Left renal cortex interstitium (tissue), 4 donors: ENCODE measurements at regions not wholly inside any gene's neighbourhood (a gene's known extent, or its start where the extent isn't known, plus 50 kb on each side); places are given as distances from the start of the nearest gene placed in this dataset.
"Not testable (repeated sequence)": the region's sequence is repeated elsewhere in the genome, so short reads cannot be mapped to it uniquely, and the experiment has no call there.

Experiments
- DNase-seq, 4 donors: peaks; one replicate each; pipeline ENCODE4 v3.0.0-alpha.2; 2013; ENCODE audit warnings: low read depth in 4 of 4, low spot score in 2 of 4, missing footprints in 1 of 4

DNA sequence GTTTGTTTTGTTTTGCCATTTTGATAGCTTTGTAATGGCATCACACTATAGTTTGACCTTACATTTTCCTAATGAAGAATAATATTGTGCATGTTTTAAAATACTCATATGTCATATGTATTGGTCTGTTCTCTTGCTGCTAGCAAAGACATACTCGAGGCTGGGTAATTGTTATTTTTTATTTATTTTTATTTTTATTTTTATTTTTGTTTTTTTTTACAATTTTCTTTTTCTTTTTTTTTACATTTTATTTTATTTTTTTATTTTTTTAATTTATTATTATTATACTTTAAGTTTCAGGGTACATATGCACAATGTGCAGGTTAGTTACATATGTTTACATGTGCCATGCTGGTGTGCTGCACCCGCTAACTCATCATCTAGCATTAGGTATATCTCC lies 104.6 kb upstream of the GRID2 start:
- DNase-seq: no peak

DNA sequence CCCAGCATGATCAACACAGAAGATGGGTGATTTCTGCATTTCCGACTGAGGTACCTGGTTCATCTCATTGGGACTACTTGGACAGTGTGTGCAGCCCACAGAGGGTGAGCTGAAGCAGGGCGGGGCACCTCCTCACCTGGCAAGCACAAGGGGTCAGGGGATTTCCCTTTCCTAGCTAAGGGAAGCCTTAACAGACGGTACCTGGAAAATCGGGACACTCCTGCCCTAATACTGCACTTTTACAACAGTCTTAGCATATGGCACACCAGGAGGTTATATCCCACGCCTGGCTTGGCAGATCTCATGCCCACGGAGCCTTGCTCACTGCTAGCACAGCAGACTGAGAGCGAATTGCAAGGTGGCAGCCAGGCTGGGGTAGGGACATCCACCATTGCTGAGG lies 92.9 kb upstream of the GRID2 start:
- no peak for DNase-seq

- no peak for DNase-seq
Observed at GRCh38 chr4:92215476-92215875, 88.3 kb upstream of the GRID2 start.

DNA sequence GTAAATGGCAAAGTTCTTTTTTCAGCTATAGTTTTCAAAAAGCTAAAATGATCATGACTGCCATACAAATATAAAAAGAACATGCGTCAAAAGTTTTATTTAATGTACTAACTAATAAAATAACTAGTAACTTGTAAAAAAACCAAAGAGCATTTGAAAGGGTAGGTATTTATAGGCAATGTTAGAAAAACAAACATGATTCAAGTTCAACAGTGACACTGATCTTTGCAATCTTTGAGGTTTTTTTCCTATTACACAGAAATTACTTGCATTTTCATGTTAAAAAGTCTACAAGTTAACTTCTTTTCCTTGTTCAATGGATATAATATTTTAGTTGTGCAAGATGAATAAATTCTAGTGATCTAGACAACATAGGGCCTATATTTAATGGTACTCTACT lies 72.3 kb upstream of the GRID2 start:
- no peak for DNase-seq

DNA sequence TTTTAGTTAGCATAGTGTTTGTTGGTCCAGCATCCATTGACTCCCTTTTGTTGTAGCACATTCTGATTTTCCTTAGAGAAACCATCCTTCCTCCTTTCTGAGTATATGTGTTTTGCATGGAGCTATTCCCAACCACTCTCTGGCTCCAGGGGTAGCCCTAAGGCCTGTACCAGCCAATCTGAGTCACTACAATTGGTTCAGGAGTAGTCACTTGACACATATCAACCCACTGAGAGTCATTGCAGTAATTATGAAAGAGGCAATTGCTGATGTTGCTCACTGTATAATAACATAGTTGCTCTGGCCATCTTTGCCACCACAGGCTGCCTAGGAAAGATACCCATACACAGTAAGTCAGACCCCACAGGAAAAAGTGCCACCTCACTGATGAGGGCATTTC lies 71.2 kb upstream of the GRID2 start:
- DNase-seq: no peak

DNA sequence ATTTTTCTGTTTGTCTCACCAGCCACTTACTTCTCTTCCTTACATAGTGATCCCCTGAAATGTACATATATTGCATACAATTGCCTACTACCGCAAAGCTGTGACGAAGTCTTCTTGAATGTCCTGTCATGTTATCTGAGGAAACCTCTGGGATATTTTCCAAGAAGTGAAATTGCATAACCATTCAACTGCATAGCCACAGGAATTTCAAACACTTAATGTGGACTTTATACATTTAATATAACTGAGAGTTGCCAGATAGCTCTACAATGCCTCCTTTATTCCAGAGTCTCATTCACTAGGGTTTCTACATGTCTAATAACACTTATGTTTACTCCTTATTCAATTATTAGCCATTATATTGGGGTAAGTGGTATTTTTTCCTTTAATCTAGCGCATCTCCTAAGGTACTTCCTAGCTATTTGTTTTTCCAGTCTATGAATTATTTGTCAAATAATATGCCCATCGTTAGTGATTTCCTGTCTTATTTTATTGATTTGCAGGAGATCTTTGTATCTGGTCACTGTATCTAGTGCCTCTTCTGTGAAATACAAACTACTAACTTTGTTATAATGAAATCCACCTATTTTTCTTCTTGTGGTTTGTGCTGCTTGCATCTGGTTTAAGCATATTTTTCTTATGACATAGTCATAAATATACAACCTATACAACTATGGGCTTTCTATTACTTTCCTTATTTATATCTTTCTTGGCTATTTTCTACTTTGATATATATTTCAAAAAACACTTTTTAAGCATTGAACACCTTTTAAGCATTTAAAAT lies 69.2 kb upstream of the GRID2 start:
- no peak for DNase-seq

DNA sequence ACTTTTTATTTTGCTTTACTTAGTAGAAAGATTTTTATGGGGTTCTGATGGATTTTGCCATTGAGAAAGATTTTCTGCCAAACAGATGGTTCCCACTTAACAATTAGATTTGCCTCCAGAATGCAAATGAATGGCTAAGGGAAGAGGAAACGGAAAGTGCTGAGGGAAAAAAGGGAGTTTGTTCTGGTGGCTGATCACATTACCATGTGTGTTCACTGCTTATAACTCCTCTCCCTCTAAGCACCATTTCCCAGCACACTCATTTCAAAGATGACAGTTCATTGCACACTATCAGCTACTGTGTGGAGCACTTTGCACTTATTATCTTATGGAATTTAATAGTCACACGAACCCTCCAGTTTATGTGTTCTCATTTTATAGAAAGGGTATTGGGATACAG lies 68.0 kb upstream of the GRID2 start:
- DNase-seq: no peak

GRCh38 chr4:92236877-92237276 lies 66.9 kb upstream of the GRID2 start:
- no peak for DNase-seq

DNA sequence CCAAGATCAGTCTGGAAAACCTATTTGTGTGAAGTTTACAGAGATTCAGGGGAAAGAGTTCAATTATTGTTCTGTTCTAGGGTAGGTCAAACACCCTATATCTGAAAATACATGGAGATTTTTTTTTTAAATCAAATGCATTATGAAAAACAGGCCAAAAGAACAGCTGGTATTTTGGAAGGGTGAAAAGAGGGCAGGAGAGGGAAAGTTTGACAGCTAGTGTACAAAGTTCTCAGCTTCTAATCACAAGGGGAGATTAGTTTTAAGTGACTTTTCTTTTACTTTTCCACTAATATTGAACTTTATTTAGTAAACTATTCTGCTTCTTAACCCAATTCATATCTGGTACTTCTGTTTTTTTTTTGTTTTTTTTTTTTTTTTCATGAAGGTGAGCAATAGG lies 66.2 kb upstream of the GRID2 start:
- no peak for DNase-seq

DNA sequence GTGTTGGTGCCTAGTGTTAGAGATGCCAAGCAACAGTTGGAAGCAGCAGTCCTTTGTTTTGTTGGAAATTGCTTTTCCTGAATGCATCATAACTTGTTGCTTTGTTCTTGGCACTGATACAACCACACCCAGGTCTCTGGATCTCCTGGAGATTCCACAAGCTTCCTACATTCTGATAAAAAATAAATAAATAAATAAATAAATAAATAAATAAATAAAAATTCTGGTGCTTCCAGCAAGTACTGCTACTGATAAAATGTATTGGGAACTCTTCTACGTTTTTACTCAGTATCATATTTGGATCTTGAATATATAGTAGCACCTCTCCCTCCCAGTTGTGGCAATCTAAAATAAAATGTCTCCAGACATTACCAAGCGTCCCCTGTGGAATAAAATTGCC lies 62.7 kb upstream of the GRID2 start:
- DNase-seq: no peak

DNA sequence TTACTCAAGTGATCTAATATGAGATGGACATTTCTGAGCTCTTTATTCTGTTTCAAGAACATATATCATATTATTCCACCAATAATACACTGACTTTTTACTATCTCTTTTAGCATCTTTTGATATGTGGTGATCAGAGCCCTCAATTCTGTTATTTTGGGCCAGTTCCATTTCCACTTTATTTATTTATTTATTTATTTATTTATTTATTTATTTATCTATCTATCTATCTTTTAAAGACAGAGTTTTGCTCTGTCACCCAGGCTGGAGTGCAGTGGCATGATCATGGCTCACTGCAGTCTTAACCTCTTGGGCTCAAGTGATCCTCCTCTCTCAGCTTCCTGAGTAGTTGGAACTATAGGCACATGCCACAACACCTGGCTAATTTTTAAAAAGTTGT lies 57.4 kb upstream of the GRID2 start:
- DNase-seq: no peak

GRCh38 chr4:92249541-92249940 lies 54.2 kb upstream of the GRID2 start:
- DNase-seq: no peak

DNA sequence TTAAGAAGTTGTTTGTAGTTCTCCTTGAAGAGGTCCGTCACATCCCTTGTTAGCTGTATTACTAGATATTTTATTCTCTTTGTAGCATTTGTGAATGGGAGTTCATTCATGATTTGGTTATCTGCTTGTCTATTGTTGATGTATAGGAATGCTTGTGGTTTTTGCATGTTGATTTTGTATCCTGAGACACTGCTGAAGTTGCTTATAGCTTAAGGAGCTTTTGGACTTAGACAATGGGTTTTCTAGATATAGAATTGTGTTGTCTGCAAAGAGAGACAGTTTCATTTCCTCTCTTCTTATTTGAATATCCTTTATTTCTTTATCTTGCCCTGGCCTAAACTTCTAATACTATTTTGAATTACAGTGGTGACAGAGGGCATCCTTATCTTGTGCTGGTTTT lies 52.1 kb upstream of the GRID2 start:
- no peak for DNase-seq

DNA sequence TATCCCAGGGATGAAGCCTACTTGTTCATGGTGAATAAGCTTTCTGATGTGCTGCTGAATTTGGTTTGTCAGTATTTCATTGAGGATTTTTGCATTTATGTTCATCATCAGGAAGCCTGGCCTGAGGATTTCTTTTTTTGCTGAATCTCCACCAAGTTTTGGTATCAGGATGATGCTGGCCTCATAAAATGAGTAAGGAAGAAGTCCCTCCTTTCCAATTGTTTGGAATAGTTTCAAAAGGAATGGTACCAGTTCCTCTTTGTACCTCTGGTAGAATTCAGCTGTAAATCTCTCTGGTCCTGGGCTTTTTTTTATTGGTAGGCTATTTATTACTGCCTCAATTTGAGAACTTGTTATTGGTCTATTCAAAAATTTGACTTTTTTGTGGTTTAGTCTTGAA lies 51.4 kb upstream of the GRID2 start:
- not testable (repeated sequence) for DNase-seq

- no peak for DNase-seq
Observed at GRCh38 chr4:92252846-92253245, 50.9 kb upstream of the GRID2 start.

DNA sequence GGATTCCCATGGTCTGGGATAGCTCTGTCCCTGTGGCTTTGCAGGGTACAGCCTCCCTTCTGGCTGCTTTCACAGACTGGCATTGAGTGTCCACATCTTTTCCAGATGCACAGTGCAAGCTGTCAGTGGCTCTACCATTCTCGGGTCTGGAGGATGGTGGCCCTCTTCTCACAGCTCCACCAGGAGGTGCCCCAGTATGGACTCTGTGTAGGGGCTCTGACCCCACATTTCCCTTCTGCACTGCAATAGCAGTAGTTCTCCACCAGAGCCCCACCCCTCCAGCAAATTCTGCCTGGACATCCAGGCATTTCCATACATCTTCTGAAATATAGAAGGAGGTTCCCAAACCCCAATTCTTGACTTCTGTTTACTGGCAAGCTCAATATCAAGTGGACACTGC lies 50.2 kb upstream of the GRID2 start:
- no peak for DNase-seq
